ENCODE measurements at regions not wholly inside any gene's neighbourhood (a gene's known extent, or its start where the extent isn't known, plus 50 kb on each side); places are given as distances from the start of the nearest gene placed in this dataset.

DNA sequence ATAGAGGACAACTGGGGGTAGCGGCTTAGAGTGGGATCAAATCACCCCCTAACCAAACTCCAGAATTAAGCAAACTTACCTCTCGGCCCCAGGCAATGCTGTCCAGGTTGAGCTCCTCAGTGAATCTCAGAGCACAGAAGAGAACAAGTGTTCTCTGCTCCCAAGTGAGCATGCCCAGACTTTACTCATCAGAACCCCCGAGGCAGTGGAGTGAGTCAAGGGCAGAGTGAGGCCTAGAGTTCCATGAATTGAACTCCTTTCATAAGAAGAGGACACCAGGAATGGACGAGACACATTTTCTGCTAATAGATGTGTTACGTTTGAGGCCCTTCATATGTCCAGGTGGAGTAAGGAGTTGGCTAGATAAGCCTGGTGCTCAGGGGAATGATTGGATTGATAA lies 134.0 kb upstream of the DTNBP1 start:
- no peaks in the 10 kb centered on the region for H3K9me3 ChIP-seq (ENCODE audit: control insufficient read depth, insufficient read depth, low read depth, low read length)
- TF ChIP-seq ZNF677 (tag by site-specific recombination; IDR thresholded peaks at IDR 0.05) (no peak), ZNF274 (IDR thresholded peaks at IDR 0.05; ENCODE audit: low read length) (no peak), ZNF274 (tag by site-specific recombination; IDR thresholded peaks at IDR 0.05; ENCODE audit: borderline replicate concordance) (no peak), ZFP69B (tag by site-specific recombination; IDR thresholded peaks at IDR 0.05) (no peak), ZNF747 (tag by site-specific recombination; IDR thresholded peaks at IDR 0.05) (no peak), ZNF416 (tag by site-specific recombination; IDR thresholded peaks at IDR 0.05) (no peak), ZNF157 (tag by site-specific recombination; IDR thresholded peaks at IDR 0.05) (no peak), OVOL3 (tag by site-specific recombination; IDR thresholded peaks at IDR 0.05) (no peak), HOXC10 (CRISPR knock-in tag; IDR thresholded peaks at IDR 0.05) (no peak), ZNF626 (tag by site-specific recombination; IDR thresholded peaks at IDR 0.05) (no peak), OSR2 (tag by site-specific recombination; IDR thresholded peaks at IDR 0.05) (no peak), ZNF248 (tag by site-specific recombination; IDR thresholded peaks at IDR 0.05) (no peak), ZNF623 (tag by site-specific recombination; IDR thresholded peaks at IDR 0.05) (no peak), ZNF76 (tag by site-specific recombination; IDR thresholded peaks at IDR 0.05; ENCODE audit: borderline replicate concordance, low read depth) (no peak), ZNF211 (tag by site-specific recombination; IDR thresholded peaks at IDR 0.05; ENCODE audit: low read depth) (no peak), ZNF792 (tag by site-specific recombination; IDR thresholded peaks at IDR 0.05) (no peak), WT1 (tag by site-specific recombination; IDR thresholded peaks at IDR 0.05) (no peak), ZNF18 (tag by site-specific recombination; IDR thresholded peaks at IDR 0.05) (no peak)
- TF ChIP-seq, protein P1, sequence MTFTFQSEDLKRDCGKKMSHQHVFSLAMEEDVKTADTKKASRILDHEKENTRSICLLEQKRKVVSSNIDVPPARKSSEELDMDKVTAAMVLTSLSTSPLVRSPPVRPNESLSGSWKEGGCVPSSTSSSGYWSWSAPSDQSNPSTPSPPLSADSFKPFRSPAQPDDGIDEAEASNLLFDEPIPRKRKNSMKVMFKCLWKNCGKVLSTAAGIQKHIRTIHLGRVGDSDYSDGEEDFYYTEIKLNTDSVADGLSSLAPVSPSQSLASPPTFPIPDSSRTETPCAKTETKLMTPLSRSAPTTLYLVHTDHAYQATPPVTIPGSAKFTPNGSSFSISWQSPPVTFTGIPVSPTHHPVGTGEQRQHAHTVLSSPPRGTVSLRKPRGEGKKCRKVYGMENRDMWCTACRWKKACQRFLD (tag by site-specific recombination; IDR thresholded peaks at IDR 0.05), result no peak
- TF ChIP-seq, protein P2, sequence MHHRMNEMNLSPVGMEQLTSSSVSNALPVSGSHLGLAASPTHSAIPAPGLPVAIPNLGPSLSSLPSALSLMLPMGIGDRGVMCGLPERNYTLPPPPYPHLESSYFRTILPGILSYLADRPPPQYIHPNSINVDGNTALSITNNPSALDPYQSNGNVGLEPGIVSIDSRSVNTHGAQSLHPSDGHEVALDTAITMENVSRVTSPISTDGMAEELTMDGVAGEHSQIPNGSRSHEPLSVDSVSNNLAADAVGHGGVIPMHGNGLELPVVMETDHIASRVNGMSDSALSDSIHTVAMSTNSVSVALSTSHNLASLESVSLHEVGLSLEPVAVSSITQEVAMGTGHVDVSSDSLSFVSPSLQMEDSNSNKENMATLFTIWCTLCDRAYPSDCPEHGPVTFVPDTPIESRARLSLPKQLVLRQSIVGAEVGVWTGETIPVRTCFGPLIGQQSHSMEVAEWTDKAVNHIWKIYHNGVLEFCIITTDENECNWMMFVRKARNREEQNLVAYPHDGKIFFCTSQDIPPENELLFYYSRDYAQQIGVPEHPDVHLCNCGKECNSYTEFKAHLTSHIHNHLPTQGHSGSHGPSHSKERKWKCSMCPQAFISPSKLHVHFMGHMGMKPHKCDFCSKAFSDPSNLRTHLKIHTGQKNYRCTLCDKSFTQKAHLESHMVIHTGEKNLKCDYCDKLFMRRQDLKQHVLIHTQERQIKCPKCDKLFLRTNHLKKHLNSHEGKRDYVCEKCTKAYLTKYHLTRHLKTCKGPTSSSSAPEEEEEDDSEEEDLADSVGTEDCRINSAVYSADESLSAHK (tag by site-specific recombination; IDR thresholded peaks at IDR 0.05), result no peak
- ChIA-PET CTCF (no interaction called here), POLR2A (no interaction called here)
- no peaks in the 10 kb centered on the region for H3K36me3 ChIP-seq (ENCODE audit: control insufficient read depth in 2 of 2, insufficient read depth in 1 of 2, low read length in 2 of 2)
- H3K4me1 ChIP-seq (ENCODE audit: control insufficient read depth, insufficient read depth, low read length), result no peaks in the 10 kb centered on the region
- no peak overlapping the region for H3K4me3 ChIP-seq (ENCODE audit: low read depth, low read length)
- H3K27ac ChIP-seq (ENCODE audit: extremely low read depth, low read depth, low read length), result no peak overlapping the region

DNA sequence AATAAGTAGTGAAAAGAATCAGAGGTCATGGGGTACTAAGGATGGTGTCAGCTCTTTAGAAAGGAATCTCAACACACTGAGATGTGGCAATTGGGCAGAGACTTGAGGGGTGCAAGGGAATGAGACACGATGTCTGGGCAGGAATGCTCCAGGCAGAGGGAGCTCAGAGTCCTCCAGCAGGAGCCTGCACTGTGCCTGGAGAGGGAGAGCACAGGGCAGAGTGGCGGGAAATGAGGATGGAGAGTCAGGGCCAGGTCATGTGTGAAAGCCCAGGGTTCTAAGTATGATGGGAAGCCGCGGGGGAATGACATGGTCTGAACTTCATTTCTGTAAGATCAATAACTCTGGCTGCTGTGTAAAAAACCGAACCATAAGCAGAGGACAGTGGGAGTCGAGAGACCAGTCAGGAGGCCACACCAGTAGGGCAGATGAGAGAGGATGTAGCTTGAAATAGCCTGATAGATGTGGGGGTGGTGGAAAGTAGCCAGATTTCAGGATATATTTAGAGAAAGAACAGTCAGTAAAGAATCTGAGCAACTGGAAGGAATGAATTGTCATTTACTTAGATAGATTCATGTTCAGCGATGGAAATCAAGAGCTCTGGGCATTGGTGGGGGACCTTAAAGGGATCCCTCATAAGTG lies 133.4 kb upstream of the DTNBP1 start:
- ChIA-PET POLR2A (no interaction called here), CTCF (no interaction called here)
- Histone ChIP-seq H3K4me1 (ENCODE audit: control insufficient read depth, insufficient read depth, low read length) (no peaks in the 10 kb centered on the region), H3K4me3 (ENCODE audit: low read depth, low read length) (no peak overlapping the region), H3K9me3 (ENCODE audit: control insufficient read depth, insufficient read depth, low read depth, low read length) (no peaks in the 10 kb centered on the region), H3K36me3 (ENCODE audit: control insufficient read depth in 2 of 2, insufficient read depth in 1 of 2, low read length in 2 of 2) (no peaks in the 10 kb centered on the region), H3K27ac (ENCODE audit: extremely low read depth, low read depth, low read length) (no peak overlapping the region)
- TF ChIP-seq ZNF311 (tag by site-specific recombination; IDR thresholded peaks at IDR 0.05; ENCODE audit: borderline replicate concordance) (no peak), WT1 (tag by site-specific recombination; IDR thresholded peaks at IDR 0.05) (no peak), PBX3 (CRISPR knock-in tag; IDR thresholded peaks at IDR 0.05) (no peak), ZNF707 (tag by site-specific recombination; IDR thresholded peaks at IDR 0.05) (no peak), ZSCAN4 (tag by site-specific recombination; IDR thresholded peaks at IDR 0.05) (no peak), ZNF677 (tag by site-specific recombination; IDR thresholded peaks at IDR 0.05) (no peak), TRIM28 (IDR thresholded peaks at IDR 0.05; ENCODE audit: borderline replicate concordance, low read length) (no peak), ZNF514 (tag by site-specific recombination; IDR thresholded peaks at IDR 0.05) (no peak), SP2 (tag by site-specific recombination; IDR thresholded peaks at IDR 0.05) (no peak)
- TF ChIP-seq, protein P3, sequence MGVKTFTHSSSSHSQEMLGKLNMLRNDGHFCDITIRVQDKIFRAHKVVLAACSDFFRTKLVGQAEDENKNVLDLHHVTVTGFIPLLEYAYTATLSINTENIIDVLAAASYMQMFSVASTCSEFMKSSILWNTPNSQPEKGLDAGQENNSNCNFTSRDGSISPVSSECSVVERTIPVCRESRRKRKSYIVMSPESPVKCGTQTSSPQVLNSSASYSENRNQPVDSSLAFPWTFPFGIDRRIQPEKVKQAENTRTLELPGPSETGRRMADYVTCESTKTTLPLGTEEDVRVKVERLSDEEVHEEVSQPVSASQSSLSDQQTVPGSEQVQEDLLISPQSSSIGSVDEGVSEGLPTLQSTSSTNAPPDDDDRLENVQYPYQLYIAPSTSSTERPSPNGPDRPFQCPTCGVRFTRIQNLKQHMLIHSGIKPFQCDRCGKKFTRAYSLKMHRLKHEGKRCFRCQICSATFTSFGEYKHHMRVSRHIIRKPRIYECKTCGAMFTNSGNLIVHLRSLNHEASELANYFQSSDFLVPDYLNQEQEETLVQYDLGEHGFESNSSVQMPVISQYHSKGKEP (tag by site-specific recombination; IDR thresholded peaks at IDR 0.05), result no peak
